SK-N-MC (cell line): ENCODE measurements at regions not wholly inside any gene's neighbourhood (a gene's known extent, or its start where the extent isn't known, plus 50 kb on each side); places are given as distances from the start of the nearest gene placed in this dataset.

ENCODE experiments used
- EZH2 ChIP-seq: fragments of 200-600 bp; sonication (generic); IDR thresholded peaks from one replicate; pipeline ENCODE4 v1.6.1; 2017; ENCODE audit warnings: antibody characterized with exemption
- FOXP2 ChIP-seq: optimal IDR thresholded peaks from 2 replicates; pipeline ENCODE3; 2011; ENCODE audit warnings: mild to moderate bottlenecking, moderate library complexity; ENCODE audit not compliant: insufficient read depth; ENCODE audit errors: extremely low read length, control extremely low read depth

DNA sequence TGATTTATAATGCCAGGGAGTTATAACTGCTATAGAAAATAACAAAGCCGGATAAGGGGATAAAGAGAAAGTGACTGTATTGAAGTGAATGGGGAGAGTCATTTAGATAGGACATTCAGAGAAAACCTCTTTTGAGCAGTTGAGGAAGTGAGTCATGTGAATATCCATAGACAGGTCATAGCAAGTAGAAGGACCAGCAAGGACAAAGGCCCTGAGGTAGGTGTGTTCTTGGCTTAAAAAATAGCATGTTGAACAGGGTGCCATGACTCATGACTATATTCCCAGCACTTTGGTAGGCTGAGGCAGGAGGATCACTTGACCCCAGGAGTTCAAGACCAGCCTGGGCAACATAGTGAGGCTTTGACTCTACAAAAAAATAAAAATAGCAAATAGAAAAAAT lies 51.5 kb upstream of the RAP1B start:
- TF ChIP-seq EZH2 (no peak), FOXP2 (no peak)
